AG04450 (cell line): ENCODE measurements at regions not wholly inside any gene's neighbourhood (a gene's known extent, or its start where the extent isn't known, plus 50 kb on each side); places are given as distances from the start of the nearest gene placed in this dataset.
"Not testable (repeated sequence)": the region's sequence is repeated elsewhere in the genome, so short reads cannot be mapped to it uniquely, and the experiment has no call there.

Experiments
- CTCF ChIA-PET: fragments of 300-600, 350-600 bp; formaldehyde crosslinking; extraction: SDS; loops from one replicate; lab custom pipeline; 2022; ENCODE audit warnings: antibody characterized with exemption, inconsistent platforms; lab: Charles Lee
- POLR2A ChIA-PET: fragments of 350-600 bp; formaldehyde crosslinking; extraction: SDS; loops from one replicate; lab custom pipeline; 2021; ENCODE audit warnings: antibody characterized with exemption, inconsistent platforms; lab: Yijun Ruan, JAX
- DNase-seq: peaks from one replicate; pipeline ENCODE4 v3.0.0-alpha.2; 2011; ENCODE audit warnings: low read depth, low spot score
- H3K27ac ChIP-seq: one replicate; pipeline ENCODE4 v1.5.1; 2012; ENCODE audit warnings: low read depth, low read length, control low read depth
- H3K27me3 ChIP-seq: one replicate; pipeline ENCODE4 v1.6.0; 2012; ENCODE audit warnings: low read length; ENCODE audit not compliant: control insufficient read depth, insufficient read depth
- H3K4me3 ChIP-seq: 2 replicates; pipeline ENCODE4 v1.5.1; 2011; ENCODE audit warnings: mild to moderate bottlenecking, low read depth, low read length, control low read depth
- H3K9me3 ChIP-seq: 2 replicates; pipeline ENCODE4 v1.5.1; 2012; ENCODE audit warnings: low read length; ENCODE audit not compliant: control insufficient read depth, insufficient read depth
- CTCF ChIP-seq: IDR thresholded peaks from 2 replicates; pipeline ENCODE4 v1.5.1; 2011; ENCODE audit warnings: low read depth, low read length, control low read depth, inconsistent platforms

DNA sequence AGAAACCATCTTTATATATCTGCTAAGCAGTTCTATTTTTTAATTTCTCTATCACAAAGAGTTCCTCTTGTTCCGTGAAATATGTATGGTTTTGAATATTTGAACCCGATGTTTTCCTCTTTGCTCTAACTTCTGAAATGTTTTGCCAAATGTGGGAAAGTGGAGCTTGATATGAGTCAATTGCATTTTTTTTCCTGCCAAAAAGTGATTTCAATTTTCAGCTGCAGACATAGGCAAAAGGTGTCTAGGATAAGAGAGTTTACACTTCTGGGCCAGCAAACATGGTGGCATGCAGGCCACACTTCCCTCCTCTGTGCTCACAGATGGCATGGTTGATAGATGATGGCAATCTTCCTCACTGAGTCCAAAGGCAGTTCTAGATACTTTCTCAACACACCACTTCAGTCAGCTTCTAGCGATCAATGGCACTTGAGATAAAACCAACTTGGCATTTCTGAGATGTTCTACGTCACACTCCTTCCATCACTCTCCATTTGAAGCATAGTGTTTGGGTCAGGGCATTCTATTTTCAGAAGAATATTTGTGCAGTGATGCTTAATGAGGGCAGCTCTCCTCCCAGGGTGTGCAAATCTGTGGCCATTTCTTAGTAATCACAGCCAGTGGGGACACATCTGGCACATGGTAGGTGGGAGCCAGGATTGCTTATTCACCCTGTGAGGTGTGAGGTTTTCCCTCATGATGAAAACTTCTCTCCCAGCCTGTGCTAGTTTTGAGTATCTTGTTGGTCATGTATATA is 54.4 kb upstream of the SCAF4 start:
- TF ChIP-seq CTCF, result no peak
- no peaks in the 10 kb centered on the region for H3K27me3 ChIP-seq
- H3K9me3 ChIP-seq, result no peaks in the 10 kb centered on the region
- ChIA-PET POLR2A (no interaction called here), CTCF (interaction anchor here (0.6 to 1.8 kb wide), 28 partner anchors 8 to 501 kb away, joined by 3 to 73 read pairs (median 4); no protein-coding TSS in a partner anchor)
- no peak overlapping the region for H3K27ac ChIP-seq
- no peak overlapping the region for H3K4me3 ChIP-seq
- DNase-seq, result no peak

DNA sequence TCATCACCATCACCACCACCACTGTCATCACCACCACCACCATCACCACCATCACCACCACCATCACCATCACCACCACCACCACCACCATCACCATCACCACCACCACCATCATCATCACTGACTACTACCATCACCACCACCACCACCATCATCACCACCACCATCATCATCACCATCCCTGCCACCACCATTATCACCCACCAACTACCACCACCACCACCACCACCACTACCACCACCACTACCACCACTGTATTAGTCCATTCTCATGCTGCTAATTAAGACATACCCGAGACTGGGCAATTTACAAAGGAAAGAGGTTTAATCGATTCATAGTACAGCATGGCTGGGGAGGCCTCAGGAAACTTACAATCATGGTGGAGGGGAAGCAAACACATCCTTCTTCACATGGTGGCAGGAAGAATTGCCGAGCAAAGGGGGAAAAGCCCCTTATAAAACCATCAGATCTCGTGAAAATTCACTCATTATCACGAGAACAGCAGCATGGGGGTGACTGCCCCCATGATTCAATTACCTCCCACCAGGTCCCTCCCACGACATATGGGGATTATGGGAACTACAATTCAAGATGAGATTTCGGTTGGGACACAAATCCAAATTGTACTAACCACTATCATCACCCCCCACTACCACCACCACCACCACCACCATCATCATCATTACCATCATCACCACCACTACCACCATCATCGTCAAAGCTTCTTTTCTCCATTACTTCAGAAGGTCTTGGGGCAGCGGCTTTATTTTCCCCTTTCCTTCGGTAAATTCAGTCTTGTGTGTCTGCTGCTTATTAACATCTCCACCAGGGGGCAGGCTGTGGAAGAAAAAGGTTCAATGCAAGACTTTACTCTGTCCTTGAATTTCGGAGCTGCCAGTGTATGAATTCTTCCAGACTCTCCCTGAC is 53.6 kb upstream of the SCAF4 start:
- H3K9me3 ChIP-seq, H3K27me3 ChIP-seq, H3K27ac ChIP-seq, POLR2A ChIA-PET, H3K4me3 ChIP-seq: not testable (repeated sequence)
- DNase-seq, result peak; percentile 45
- CTCF ChIA-PET, result interaction anchor here (0.6 to 1.8 kb wide), 31 partner anchors 9 to 502 kb away, joined by 3 to 73 read pairs (median 4); no protein-coding TSS in a partner anchor
- peak; percentile 82 for TF ChIP-seq CTCF

- Histone ChIP-seq H3K9me3 (no peaks in the 10 kb centered on the region), H3K27me3 (no peaks in the 10 kb centered on the region), H3K27ac (no peak overlapping the region), H3K4me3 (no peak overlapping the region)
- ChIA-PET CTCF (interaction anchor here (0.7 to 1.1 kb wide), 2 partner anchors 477 to 601 kb away, joined by 3 to 5 read pairs; no protein-coding TSS in a partner anchor), POLR2A (no interaction called here)
- TF ChIP-seq CTCF, result no peak
- DNase-seq, result no peak
Measured at GRCh38 chr21:31781737-31782136, 49.8 kb upstream of the SCAF4 start.
